HepG2 (cell line): ENCODE measurements at regions not wholly inside any gene's neighbourhood (a gene's known extent, or its start where the extent isn't known, plus 50 kb on each side); places are given as distances from the start of the nearest gene placed in this dataset.

Source experiments
- ATAC-seq: fragments of 200-7000 bp; cut with Tn5 transposase; 3 replicates; pipeline ENCODE4 v1.9.1; 2020; ENCODE audit warnings: mild to moderate bottlenecking, moderate library complexity
- BruUV-seq: library from RNA; stranded (reverse); fragments of 400-500 nt; replicated peaks from 2 replicates; lab custom pipeline; 2021; lab: Mats Ljungman, UMichigan
- CTCF ChIA-PET: fragments of 300-600 bp; formaldehyde crosslinking; extraction: SDS; loops from one replicate; lab custom pipeline; 2021; ENCODE audit warnings: low total read pairs, inconsistent platforms, low intra/inter-chr PET ratio; lab: Yijun Ruan, JAX
- POLR2A ChIA-PET: fragments of 350-600 bp; sonication (Branson Sonifier 250); formaldehyde crosslinking; loops from one replicate; lab custom pipeline; 2020; ENCODE audit warnings: antibody characterized with exemption, inconsistent platforms; lab: Yijun Ruan, JAX
- DNase-seq: peaks from one replicate; pipeline ENCODE4 v3.0.0-alpha.2; 2015; ENCODE audit warnings: low spot score
- FAIRE-seq: peaks from 3 replicates; lab custom pipeline; 2011; peaks lifted over from hg19 to GRCh38; lab: Jason Lieb, UNC
- H2AFZ ChIP-seq: one replicate; pipeline ENCODE4 v1.6.1; 2011; ENCODE audit warnings: low read length, inconsistent platforms
- H3K27ac ChIP-seq: fragments of 300-600 bp; 3 replicates; pipeline ENCODE4 v1.8.0; 2011; ENCODE audit warnings: mixed run types, mild to moderate bottlenecking, mixed read lengths, low read length, inconsistent platforms; ENCODE audit not compliant: insufficient read depth; ENCODE audit errors: extremely low read length
- H3K27me3 ChIP-seq, 2 experiments: fragments of 200-600 bp in 1 of 2; 2 replicates in 1 of 2; 3 replicates in 1 of 2; pipeline versions ENCODE4 v1.6.0 to v1.8.0; 2011; ENCODE audit warnings: low read length in 2 of 2, mild to moderate bottlenecking in 2 of 2, moderate library complexity in 2 of 2, inconsistent platforms in 1 of 2; ENCODE audit not compliant: insufficient read depth in 2 of 2, control insufficient read depth in 1 of 2
- H3K36me3 ChIP-seq, 2 experiments: fragments of 200-600 bp in 1 of 2; replicated peaks in 1 of 2; 2 replicates in 1 of 2; 3 replicates in 1 of 2; pipeline versions ENCODE4 v1.5.1 to v1.8.0; 2011; ENCODE audit warnings: low read length in 2 of 2, inconsistent platforms in 1 of 2; ENCODE audit not compliant: insufficient read depth in 2 of 2, control insufficient read depth in 1 of 2
- H3K4me1 ChIP-seq: 2 replicates; pipeline ENCODE4 v1.5.1; 2012; ENCODE audit warnings: low read length, inconsistent platforms; ENCODE audit not compliant: insufficient read depth
- H3K4me2 ChIP-seq: 2 replicates; pipeline ENCODE4 v1.6.0; 2011; ENCODE audit warnings: low read depth, low read length, inconsistent platforms
- H3K4me3 ChIP-seq, 3 experiments: fragments of 200-600 bp in 1 of 3; sonication (generic), shearing (Covaris generic) in 1 of 3; replicated peaks in 1 of 3; 2 replicates each; pipeline ENCODE4 v1.5.1; 2011 to 2016; ENCODE audit warnings: low read length in 3 of 3, inconsistent platforms in 2 of 3, low read depth in 2 of 3, mild to moderate bottlenecking in 2 of 3, control low read depth in 1 of 3, mixed read lengths in 1 of 3; ENCODE audit not compliant: insufficient read depth in 1 of 3
- H3K79me2 ChIP-seq: one replicate; pipeline ENCODE4 v1.6.1; 2011; ENCODE audit warnings: low read length, inconsistent platforms; ENCODE audit not compliant: insufficient read depth
- H3K9ac ChIP-seq: 2 replicates; pipeline ENCODE4 v1.6.0; 2011; ENCODE audit warnings: mild to moderate bottlenecking, low read depth, low read length, inconsistent platforms; ENCODE audit not compliant: insufficient read depth
- H3K9me3 ChIP-seq: 2 replicates; pipeline ENCODE4 v1.5.1; 2012; ENCODE audit warnings: mild to moderate bottlenecking, low read length
- H4K20me1 ChIP-seq: 2 replicates; pipeline ENCODE4 v1.6.0; 2011; ENCODE audit warnings: inconsistent platforms, mild to moderate bottlenecking, low read length, moderate library complexity; ENCODE audit not compliant: insufficient read depth
- CREB1 ChIP-seq, 2 experiments: fragments of 450-650 bp in 1 of 2; IDR thresholded peaks; 2 replicates each; pipeline ENCODE4 v1.6.1; 2016 to 2017; ENCODE audit warnings: control low read depth in 1 of 2, mild to moderate bottlenecking in 1 of 2, missing compliant biosample characterization in 1 of 2, missing genetic modification characterization in 1 of 2
- KDM1A ChIP-seq: IDR thresholded peaks from 2 replicates; pipeline ENCODE4 v1.6.1; 2016; ENCODE audit warnings: missing compliant biosample characterization
- MBD4 ChIP-seq: IDR thresholded peaks from 2 replicates; pipeline ENCODE4 v1.6.1; 2012; ENCODE audit warnings: low read length, inconsistent platforms, borderline replicate concordance
- MIER2 ChIP-seq: IDR thresholded peaks from 2 replicates; pipeline ENCODE4 v1.6.1; 2016; ENCODE audit warnings: missing biosample characterization, missing genetic modification reagents
- MTF1 ChIP-seq: sonication (generic); formaldehyde crosslinking; IDR thresholded peaks from 2 replicates; pipeline ENCODE4 v1.5.0; 2020; ENCODE audit warnings: missing genetic modification reagents
- MXI1 ChIP-seq: IDR thresholded peaks from 3 replicates; pipeline ENCODE4 v1.6.1; 2012; ENCODE audit warnings: low read depth, low read length, inconsistent platforms, borderline replicate concordance
- POLR2G ChIP-seq: fragments of 200-400 bp; formaldehyde crosslinking; IDR thresholded peaks from 2 replicates; pipeline ENCODE4 v1.6.1; 2018; ENCODE audit warnings: mild to moderate bottlenecking, low read depth, low read length, moderate library complexity
- RFXAP ChIP-seq: sonication (generic); formaldehyde crosslinking; IDR thresholded peaks from 2 replicates; pipeline ENCODE4 v1.4.0; 2020; ENCODE audit warnings: missing genetic modification reagents, borderline replicate concordance
- U2AF1 ChIP-seq: fragments of 200-400 bp; formaldehyde crosslinking; optimal IDR thresholded peaks from 2 replicates; pipeline ENCODE3; 2017; ENCODE audit warnings: mild to moderate bottlenecking, low read depth, low read length
- ZBTB21 ChIP-seq: sonication (generic); formaldehyde crosslinking; IDR thresholded peaks from 2 replicates; pipeline ENCODE4 v1.4.0; 2020; ENCODE audit warnings: missing genetic modification reagents
- ZFAT ChIP-seq: sonication (generic); formaldehyde crosslinking; conservative IDR thresholded peaks from 2 replicates; pipeline ENCODE4 v1.8.1; 2023; ENCODE audit warnings: missing genetic modification reagents, inconsistent platforms
- ZNF432 ChIP-seq: sonication (generic); formaldehyde crosslinking; IDR thresholded peaks from 2 replicates; pipeline ENCODE4 v1.5.0; 2020; ENCODE audit warnings: missing genetic modification reagents, mild to moderate bottlenecking, borderline replicate concordance
- ZNF569 ChIP-seq: sonication (generic); formaldehyde crosslinking; IDR thresholded peaks from 2 replicates; pipeline ENCODE4 v1.5.0; 2020; ENCODE audit warnings: mild to moderate bottlenecking, missing genetic modification reagents, moderate library complexity, borderline replicate concordance
- ZNF619 ChIP-seq: sonication (generic); formaldehyde crosslinking; IDR thresholded peaks from 2 replicates; pipeline ENCODE4 v1.4.0; 2020; ENCODE audit warnings: mild to moderate bottlenecking, missing genetic modification reagents
- ZNF644 ChIP-seq: IDR thresholded peaks from 2 replicates; pipeline ENCODE4 v1.6.1; 2016; ENCODE audit warnings: low read depth
- ZNF75D ChIP-seq: sonication (generic); formaldehyde crosslinking; IDR thresholded peaks from 2 replicates; pipeline ENCODE4 v1.8.1; 2023; ENCODE audit warnings: missing genetic modification reagents, mild to moderate bottlenecking, borderline replicate concordance
- ZNF839 ChIP-seq: sonication (generic); formaldehyde crosslinking; IDR thresholded peaks from 2 replicates; pipeline ENCODE4 v1.4.0; 2020; ENCODE audit warnings: missing genetic modification reagents, mild to moderate bottlenecking, borderline replicate concordance
- ZNF878 ChIP-seq: sonication (generic); formaldehyde crosslinking; IDR thresholded peaks from 2 replicates; pipeline ENCODE4 v1.8.1; 2023; ENCODE audit warnings: mild to moderate bottlenecking, missing genetic modification reagents, moderate library complexity
- WGBS: methylation state at CpG from one replicate; pipeline ENCODE4 v1.1.6; 2017; ENCODE audit warnings: low lambda C conversion rate; 5-methylcytosine and 5-hydroxymethylcytosine counted together
- in situ Hi-C: cut with HindIII; loops from 2 replicates; pipeline ENCODE4 v1.10.0; 2017; ENCODE audit warnings: low pct_unique_long_range_greater_than_20kb; ENCODE audit not compliant: extremely low pct_ligation_motif_present
- intact Hi-C: fragments of 100-400 bp; cut with micrococcal nuclease; formaldehyde crosslinking; loops from one replicate; pipeline ENCODE4 v1.10.0; 2022; ENCODE audit not compliant: unreplicated experiment
- TF ChIP-seq, protein P1 (sequence below): sonication (generic); formaldehyde crosslinking; IDR thresholded peaks from 2 replicates; pipeline ENCODE4 v1.4.0; 2020; ENCODE audit warnings: missing genetic modification reagents

DNA sequence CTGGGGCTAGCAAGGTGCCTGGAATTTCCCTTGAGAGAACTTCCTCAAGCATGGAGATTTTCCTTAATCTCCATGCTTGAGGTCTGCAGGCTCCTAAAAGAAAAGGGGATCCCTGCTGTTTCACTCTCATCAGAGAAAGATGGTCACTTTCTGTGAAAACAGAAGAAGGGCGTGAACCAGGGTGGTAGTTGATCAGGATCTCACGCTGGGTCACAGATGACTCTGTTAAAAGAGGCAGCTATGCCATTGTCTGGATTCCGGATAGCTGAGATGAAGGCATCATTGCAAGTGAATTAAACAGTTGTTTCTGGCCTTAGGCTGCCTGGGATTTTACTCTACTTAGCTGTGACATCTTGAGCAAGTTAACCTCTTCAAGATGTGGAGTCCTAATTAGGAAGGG lies 525.9 kb downstream of the TYW1 start:
- H4K20me1 ChIP-seq, result no peaks in the 10 kb centered on the region
- H3K27me3 ChIP-seq, result no peaks in the 10 kb centered on the region
- H3K4me1 ChIP-seq, result no peaks in the 10 kb centered on the region
- no peak overlapping the region for H3K27ac ChIP-seq
- no peaks in the 10 kb centered on the region for H3K36me3 ChIP-seq
- FAIRE-seq (no peak), DNase-seq (no peak), ATAC-seq (no peak)
- ChIA-PET POLR2A (no interaction called here), CTCF (no interaction called here)
- no peak overlapping the region for H3K4me3 ChIP-seq
- intact Hi-C loops (no loop called here), in situ Hi-C loops (no loop called here)
- no peaks in the 10 kb centered on the region for H3K79me2 ChIP-seq
- H3K9ac ChIP-seq, result no peak overlapping the region
- no TSS peak for BruUV-seq
- no peak overlapping the region for H2AFZ ChIP-seq
- H3K9me3 ChIP-seq, result no peaks in the 10 kb centered on the region
- TF ChIP-seq ZNF569 (no peak), MXI1 (no peak), ZFAT (no peak), ZBTB21 (CRISPR knock-in tag) (no peak), RFXAP (CRISPR knock-in tag) (no peak), ZNF619 (CRISPR knock-in tag) (no peak), MBD4 (no peak), MTF1 (no peak), ZNF878 (CRISPR knock-in tag) (no peak), ZNF75D (CRISPR knock-in tag) (no peak), MIER2 (CRISPR knock-in tag) (no peak), ZNF644 (CRISPR knock-in tag) (no peak), KDM1A (CRISPR knock-in tag) (no peak), U2AF1 (no peak), ZNF839 (CRISPR knock-in tag) (no peak), POLR2G (no peak), CREB1 (IDR thresholded peaks at IDR 0.05) (no peak), CREB1 (CRISPR knock-in tag; IDR thresholded peaks at IDR 0.05) (no peak), ZNF432 (CRISPR knock-in tag) (no peak)
- TF ChIP-seq, protein P1, sequence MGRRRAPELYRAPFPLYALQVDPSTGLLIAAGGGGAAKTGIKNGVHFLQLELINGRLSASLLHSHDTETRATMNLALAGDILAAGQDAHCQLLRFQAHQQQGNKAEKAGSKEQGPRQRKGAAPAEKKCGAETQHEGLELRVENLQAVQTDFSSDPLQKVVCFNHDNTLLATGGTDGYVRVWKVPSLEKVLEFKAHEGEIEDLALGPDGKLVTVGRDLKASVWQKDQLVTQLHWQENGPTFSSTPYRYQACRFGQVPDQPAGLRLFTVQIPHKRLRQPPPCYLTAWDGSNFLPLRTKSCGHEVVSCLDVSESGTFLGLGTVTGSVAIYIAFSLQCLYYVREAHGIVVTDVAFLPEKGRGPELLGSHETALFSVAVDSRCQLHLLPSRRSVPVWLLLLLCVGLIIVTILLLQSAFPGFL (CRISPR knock-in tag), result no peak
- TF ChIP-seq, all 625 proteins: peak for 0
- no peak overlapping the region for H3K4me2 ChIP-seq
- WGBS, result 16% methylated on average over 3 of the region's 3 CpGs
